ENCODE measurements at regions not wholly inside any gene's neighbourhood (a gene's known extent, or its start where the extent isn't known, plus 50 kb on each side); places are given as distances from the start of the nearest gene placed in this dataset.

GRCh38 chr2:34831096-34831495, 1232.0 kb upstream of the FAM98A start:
- TF ChIP-seq, protein P1, sequence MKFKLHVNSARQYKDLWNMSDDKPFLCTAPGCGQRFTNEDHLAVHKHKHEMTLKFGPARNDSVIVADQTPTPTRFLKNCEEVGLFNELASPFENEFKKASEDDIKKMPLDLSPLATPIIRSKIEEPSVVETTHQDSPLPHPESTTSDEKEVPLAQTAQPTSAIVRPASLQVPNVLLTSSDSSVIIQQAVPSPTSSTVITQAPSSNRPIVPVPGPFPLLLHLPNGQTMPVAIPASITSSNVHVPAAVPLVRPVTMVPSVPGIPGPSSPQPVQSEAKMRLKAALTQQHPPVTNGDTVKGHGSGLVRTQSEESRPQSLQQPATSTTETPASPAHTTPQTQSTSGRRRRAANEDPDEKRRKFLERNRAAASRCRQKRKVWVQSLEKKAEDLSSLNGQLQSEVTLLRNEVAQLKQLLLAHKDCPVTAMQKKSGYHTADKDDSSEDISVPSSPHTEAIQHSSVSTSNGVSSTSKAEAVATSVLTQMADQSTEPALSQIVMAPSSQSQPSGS (tag by site-specific recombination; IDR thresholded peaks at IDR 0.05; ENCODE audit: low read depth), result no peak
- TF ChIP-seq ZFP37 (tag by site-specific recombination; IDR thresholded peaks at IDR 0.05), result no peak

Measured in HEK293 (cell line).